HepG2 (cell line): ENCODE measurements at regions not wholly inside any gene's neighbourhood (a gene's known extent, or its start where the extent isn't known, plus 50 kb on each side); places are given as distances from the start of the nearest gene placed in this dataset.

Source experiments
- FOXA3 ChIP-seq: IDR thresholded peaks from 2 replicates; pipeline ENCODE4 v1.6.1; 2016; ENCODE audit warnings: missing genetic modification reagents, missing compliant biosample characterization
- HOXA5 ChIP-seq: sonication (generic); formaldehyde crosslinking; IDR thresholded peaks from 2 replicates; pipeline ENCODE4 v1.4.0; 2020; ENCODE audit warnings: missing genetic modification reagents
- HOXA9 ChIP-seq: sonication (generic); formaldehyde crosslinking; IDR thresholded peaks from 2 replicates; pipeline ENCODE4 v1.8.1; 2022; ENCODE audit warnings: missing genetic modification reagents, mild to moderate bottlenecking, moderate library complexity, borderline replicate concordance
- MED8 ChIP-seq: sonication (generic); formaldehyde crosslinking; IDR thresholded peaks from 2 replicates; pipeline ENCODE4 v1.8.1; 2023; ENCODE audit warnings: mild to moderate bottlenecking, missing genetic modification reagents; ENCODE audit not compliant: insufficient replicate concordance
- PHF5A ChIP-seq: IDR thresholded peaks from one replicate; pipeline ENCODE4 v1.6.1; 2018; ENCODE audit warnings: low read depth, missing genetic modification reagents; ENCODE audit not compliant: unreplicated experiment
- RAD21 ChIP-seq: fragments of 450-650 bp; formaldehyde crosslinking; IDR thresholded peaks from 2 replicates; pipeline ENCODE4 v1.5.0; 2020; ENCODE audit warnings: mild to moderate bottlenecking
- SMAD1 ChIP-seq: sonication (generic); formaldehyde crosslinking; IDR thresholded peaks from 2 replicates; pipeline ENCODE4 v1.4.0; 2020; ENCODE audit warnings: missing genetic modification reagents, low read depth, mild to moderate bottlenecking, borderline replicate concordance
- SUZ12 ChIP-seq: fragments of 150-350 bp; IDR thresholded peaks from 2 replicates; pipeline ENCODE4 v1.6.1; 2014; ENCODE audit warnings: low read depth, low read length
- TBX2 ChIP-seq: sonication (generic); formaldehyde crosslinking; IDR thresholded peaks from 2 replicates; pipeline ENCODE4 v1.5.0; 2020; ENCODE audit warnings: missing genetic modification reagents, mild to moderate bottlenecking, borderline replicate concordance
- TOE1 ChIP-seq: sonication (generic); formaldehyde crosslinking; IDR thresholded peaks from 2 replicates; pipeline ENCODE4 v1.4.0; 2020; ENCODE audit warnings: mild to moderate bottlenecking, missing genetic modification reagents
- ZNF121 ChIP-seq: sonication (generic); formaldehyde crosslinking; IDR thresholded peaks from 2 replicates; pipeline ENCODE4 v1.5.0; 2020; ENCODE audit warnings: mild to moderate bottlenecking, missing genetic modification reagents
- ZNF382 ChIP-seq: sonication (generic); formaldehyde crosslinking; IDR thresholded peaks from 2 replicates; pipeline ENCODE4 v1.5.0; 2020; ENCODE audit warnings: missing genetic modification reagents, mild to moderate bottlenecking, borderline replicate concordance
- ZNF562 ChIP-seq: sonication (generic); formaldehyde crosslinking; IDR thresholded peaks from 2 replicates; pipeline ENCODE4 v1.8.0; 2022; ENCODE audit warnings: missing genetic modification reagents, borderline replicate concordance
- ZNF746 ChIP-seq: sonication (generic); formaldehyde crosslinking; IDR thresholded peaks from 2 replicates; pipeline ENCODE4 v1.8.0; 2022; ENCODE audit warnings: mild to moderate bottlenecking, missing genetic modification reagents
- ZNF782 ChIP-seq: sonication (generic); formaldehyde crosslinking; IDR thresholded peaks from 2 replicates; pipeline ENCODE4 v1.4.0; 2020; ENCODE audit warnings: missing genetic modification reagents, mild to moderate bottlenecking, borderline replicate concordance
- ZNF788 ChIP-seq: sonication (generic); formaldehyde crosslinking; IDR thresholded peaks from 2 replicates; pipeline ENCODE4 v1.5.0; 2020; ENCODE audit warnings: mild to moderate bottlenecking, missing genetic modification reagents, borderline replicate concordance
- ZSCAN12 ChIP-seq: sonication (generic); formaldehyde crosslinking; IDR thresholded peaks from 2 replicates; pipeline ENCODE4 v1.9.0; 2021; ENCODE audit warnings: mild to moderate bottlenecking, missing genetic modification reagents
- TF ChIP-seq, protein P1 (sequence below): sonication (generic); formaldehyde crosslinking; IDR thresholded peaks from 2 replicates; pipeline ENCODE4 v1.5.0; 2020; ENCODE audit warnings: mild to moderate bottlenecking, missing genetic modification reagents
- TF ChIP-seq, protein P2 (sequence below): sonication (generic); formaldehyde crosslinking; IDR thresholded peaks from 2 replicates; pipeline ENCODE4 v1.8.1; 2022; ENCODE audit warnings: low read depth, mild to moderate bottlenecking, missing genetic modification reagents
- TF ChIP-seq, protein P3 (sequence below): sonication (generic); formaldehyde crosslinking; IDR thresholded peaks from 2 replicates; pipeline ENCODE4 v1.4.0; 2020; ENCODE audit warnings: missing genetic modification reagents
- TF ChIP-seq, protein P4 (sequence below): sonication (generic); formaldehyde crosslinking; IDR thresholded peaks from 2 replicates; pipeline ENCODE4 v1.4.0; 2020; ENCODE audit warnings: missing genetic modification reagents

DNA sequence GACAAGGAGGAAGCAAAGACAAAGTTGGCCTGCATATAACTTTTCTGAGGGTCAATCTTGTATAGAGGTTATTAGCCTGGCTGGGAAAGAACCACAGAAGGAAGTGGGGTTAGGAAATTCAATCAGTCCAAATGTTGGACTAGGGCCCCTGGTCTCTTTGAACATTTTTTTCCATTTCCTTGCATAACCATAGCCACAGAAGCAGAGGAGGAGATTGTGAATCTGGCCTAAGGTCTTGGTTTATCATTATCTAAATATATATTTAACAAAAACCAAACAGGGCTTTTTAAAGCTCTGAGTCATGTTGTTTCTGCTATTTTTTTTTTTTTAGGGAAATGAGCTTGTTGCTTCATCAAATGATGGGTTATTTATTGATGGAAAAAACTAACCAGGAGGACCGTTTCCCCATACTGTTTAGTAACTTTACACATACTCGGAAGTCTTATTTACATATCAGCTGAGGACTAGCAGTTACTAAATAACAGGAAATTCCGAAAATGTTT, 97.7 kb upstream of the ACSL4 start (continued):
- TF ChIP-seq ZNF746 (CRISPR knock-in tag) (no peak), MED8 (no peak), ZNF782 (CRISPR knock-in tag) (no peak), HOXA9 (CRISPR knock-in tag) (no peak), HOXA5 (no peak), ZNF562 (CRISPR knock-in tag) (no peak), FOXA3 (CRISPR knock-in tag) (peak; percentile 90), RAD21 (CRISPR knock-in tag) (no peak), ZNF121 (CRISPR knock-in tag) (no peak), SUZ12 (no peak), ZSCAN12 (CRISPR knock-in tag) (no peak), SMAD1 (CRISPR knock-in tag) (no peak), ZNF788 (CRISPR knock-in tag) (no peak), PHF5A (CRISPR knock-in tag) (no peak), TBX2 (CRISPR knock-in tag) (0 out of 2 replicates have a peak, but pooled peaks have one; percentile 42), TOE1 (no peak), ZNF382 (CRISPR knock-in tag) (no peak)
- TF ChIP-seq, protein P1, sequence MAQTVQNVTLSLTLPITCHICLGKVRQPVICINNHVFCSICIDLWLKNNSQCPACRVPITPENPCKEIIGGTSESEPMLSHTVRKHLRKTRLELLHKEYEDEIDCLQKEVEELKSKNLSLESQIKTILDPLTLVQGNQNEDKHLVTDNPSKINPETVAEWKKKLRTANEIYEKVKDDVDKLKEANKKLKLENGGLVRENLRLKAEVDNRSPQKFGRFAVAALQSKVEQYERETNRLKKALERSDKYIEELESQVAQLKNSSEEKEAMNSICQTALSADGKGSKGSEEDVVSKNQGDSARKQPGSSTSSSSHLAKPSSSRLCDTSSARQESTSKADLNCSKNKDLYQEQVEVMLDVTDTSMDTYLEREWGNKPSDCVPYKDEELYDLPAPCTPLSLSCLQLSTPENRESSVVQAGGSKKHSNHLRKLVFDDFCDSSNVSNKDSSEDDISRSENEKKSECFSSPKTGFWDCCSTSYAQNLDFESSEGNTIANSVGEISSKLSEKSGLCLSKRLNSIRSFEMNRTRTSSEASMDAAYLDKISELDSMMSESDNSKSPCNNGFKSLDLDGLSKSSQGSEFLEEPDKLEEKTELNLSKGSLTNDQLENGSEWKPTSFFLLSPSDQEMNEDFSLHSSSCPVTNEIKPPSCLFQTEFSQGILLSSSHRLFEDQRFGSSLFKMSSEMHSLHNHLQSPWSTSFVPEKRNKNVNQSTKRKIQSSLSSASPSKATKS (CRISPR knock-in tag) = 0 out of 2 replicates have a peak, but pooled peaks have one; percentile 59
- TF ChIP-seq, protein P2, sequence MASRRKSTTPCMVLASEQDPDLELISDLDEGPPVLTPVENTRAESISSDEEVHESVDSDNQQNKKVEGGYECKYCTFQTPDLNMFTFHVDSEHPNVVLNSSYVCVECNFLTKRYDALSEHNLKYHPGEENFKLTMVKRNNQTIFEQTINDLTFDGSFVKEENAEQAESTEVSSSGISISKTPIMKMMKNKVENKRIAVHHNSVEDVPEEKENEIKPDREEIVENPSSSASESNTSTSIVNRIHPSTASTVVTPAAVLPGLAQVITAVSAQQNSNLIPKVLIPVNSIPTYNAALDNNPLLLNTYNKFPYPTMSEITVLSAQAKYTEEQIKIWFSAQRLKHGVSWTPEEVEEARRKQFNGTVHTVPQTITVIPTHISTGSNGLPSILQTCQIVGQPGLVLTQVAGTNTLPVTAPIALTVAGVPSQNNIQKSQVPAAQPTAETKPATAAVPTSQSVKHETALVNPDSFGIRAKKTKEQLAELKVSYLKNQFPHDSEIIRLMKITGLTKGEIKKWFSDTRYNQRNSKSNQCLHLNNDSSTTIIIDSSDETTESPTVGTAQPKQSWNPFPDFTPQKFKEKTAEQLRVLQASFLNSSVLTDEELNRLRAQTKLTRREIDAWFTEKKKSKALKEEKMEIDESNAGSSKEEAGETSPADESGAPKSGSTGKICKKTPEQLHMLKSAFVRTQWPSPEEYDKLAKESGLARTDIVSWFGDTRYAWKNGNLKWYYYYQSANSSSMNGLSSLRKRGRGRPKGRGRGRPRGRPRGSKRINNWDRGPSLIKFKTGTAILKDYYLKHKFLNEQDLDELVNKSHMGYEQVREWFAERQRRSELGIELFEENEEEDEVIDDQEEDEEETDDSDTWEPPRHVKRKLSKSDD (CRISPR knock-in tag) = no peak
- TF ChIP-seq, protein P3, sequence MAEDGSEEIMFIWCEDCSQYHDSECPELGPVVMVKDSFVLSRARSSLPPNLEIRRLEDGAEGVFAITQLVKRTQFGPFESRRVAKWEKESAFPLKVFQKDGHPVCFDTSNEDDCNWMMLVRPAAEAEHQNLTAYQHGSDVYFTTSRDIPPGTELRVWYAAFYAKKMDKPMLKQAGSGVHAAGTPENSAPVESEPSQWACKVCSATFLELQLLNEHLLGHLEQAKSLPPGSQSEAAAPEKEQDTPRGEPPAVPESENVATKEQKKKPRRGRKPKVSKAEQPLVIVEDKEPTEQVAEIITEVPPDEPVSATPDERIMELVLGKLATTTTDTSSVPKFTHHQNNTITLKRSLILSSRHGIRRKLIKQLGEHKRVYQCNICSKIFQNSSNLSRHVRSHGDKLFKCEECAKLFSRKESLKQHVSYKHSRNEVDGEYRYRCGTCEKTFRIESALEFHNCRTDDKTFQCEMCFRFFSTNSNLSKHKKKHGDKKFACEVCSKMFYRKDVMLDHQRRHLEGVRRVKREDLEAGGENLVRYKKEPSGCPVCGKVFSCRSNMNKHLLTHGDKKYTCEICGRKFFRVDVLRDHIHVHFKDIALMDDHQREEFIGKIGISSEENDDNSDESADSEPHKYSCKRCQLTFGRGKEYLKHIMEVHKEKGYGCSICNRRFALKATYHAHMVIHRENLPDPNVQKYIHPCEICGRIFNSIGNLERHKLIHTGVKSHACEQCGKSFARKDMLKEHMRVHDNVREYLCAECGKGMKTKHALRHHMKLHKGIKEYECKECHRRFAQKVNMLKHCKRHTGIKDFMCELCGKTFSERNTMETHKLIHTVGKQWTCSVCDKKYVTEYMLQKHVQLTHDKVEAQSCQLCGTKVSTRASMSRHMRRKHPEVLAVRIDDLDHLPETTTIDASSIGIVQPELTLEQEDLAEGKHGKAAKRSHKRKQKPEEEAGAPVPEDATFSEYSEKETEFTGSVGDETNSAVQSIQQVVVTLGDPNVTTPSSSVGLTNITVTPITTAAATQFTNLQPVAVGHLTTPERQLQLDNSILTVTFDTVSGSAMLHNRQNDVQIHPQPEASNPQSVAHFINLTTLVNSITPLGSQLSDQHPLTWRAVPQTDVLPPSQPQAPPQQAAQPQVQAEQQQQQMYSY (CRISPR knock-in tag) = no peak
- TF ChIP-seq, protein P4, sequence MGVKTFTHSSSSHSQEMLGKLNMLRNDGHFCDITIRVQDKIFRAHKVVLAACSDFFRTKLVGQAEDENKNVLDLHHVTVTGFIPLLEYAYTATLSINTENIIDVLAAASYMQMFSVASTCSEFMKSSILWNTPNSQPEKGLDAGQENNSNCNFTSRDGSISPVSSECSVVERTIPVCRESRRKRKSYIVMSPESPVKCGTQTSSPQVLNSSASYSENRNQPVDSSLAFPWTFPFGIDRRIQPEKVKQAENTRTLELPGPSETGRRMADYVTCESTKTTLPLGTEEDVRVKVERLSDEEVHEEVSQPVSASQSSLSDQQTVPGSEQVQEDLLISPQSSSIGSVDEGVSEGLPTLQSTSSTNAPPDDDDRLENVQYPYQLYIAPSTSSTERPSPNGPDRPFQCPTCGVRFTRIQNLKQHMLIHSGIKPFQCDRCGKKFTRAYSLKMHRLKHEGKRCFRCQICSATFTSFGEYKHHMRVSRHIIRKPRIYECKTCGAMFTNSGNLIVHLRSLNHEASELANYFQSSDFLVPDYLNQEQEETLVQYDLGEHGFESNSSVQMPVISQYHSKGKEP (CRISPR knock-in tag) = no peak
